Hepatocyte (in vitro differentiated cells): ENCODE measurements at regions not wholly inside any gene's neighbourhood (a gene's known extent, or its start where the extent isn't known, plus 50 kb on each side); places are given as distances from the start of the nearest gene placed in this dataset.

Experiments used
- EZH2 ChIP-seq: fragments of 200-600 bp; sonication (generic); IDR thresholded peaks from 2 replicates; pipeline ENCODE4 v1.6.1; 2016; ENCODE audit warnings: antibody characterized with exemption, mild to moderate bottlenecking, borderline replicate concordance
- EZH2phosphoT487 ChIP-seq: fragments of 200-600 bp; sonication (generic); IDR thresholded peaks from one replicate; pipeline ENCODE4 v1.6.1; 2018; ENCODE audit warnings: antibody characterized with exemption, mild to moderate bottlenecking, low read depth, moderate library complexity; ENCODE audit not compliant: unreplicated experiment, severe bottlenecking
- TF ChIP-seq, protein P1 (sequence below): fragments of 200-600 bp; sonication (generic); IDR thresholded peaks from 2 replicates; pipeline ENCODE4 v1.5.1; 2016; ENCODE audit warnings: antibody characterized with exemption, mild to moderate bottlenecking; ENCODE audit not compliant: poor library complexity

- TF ChIP-seq, protein P1, sequence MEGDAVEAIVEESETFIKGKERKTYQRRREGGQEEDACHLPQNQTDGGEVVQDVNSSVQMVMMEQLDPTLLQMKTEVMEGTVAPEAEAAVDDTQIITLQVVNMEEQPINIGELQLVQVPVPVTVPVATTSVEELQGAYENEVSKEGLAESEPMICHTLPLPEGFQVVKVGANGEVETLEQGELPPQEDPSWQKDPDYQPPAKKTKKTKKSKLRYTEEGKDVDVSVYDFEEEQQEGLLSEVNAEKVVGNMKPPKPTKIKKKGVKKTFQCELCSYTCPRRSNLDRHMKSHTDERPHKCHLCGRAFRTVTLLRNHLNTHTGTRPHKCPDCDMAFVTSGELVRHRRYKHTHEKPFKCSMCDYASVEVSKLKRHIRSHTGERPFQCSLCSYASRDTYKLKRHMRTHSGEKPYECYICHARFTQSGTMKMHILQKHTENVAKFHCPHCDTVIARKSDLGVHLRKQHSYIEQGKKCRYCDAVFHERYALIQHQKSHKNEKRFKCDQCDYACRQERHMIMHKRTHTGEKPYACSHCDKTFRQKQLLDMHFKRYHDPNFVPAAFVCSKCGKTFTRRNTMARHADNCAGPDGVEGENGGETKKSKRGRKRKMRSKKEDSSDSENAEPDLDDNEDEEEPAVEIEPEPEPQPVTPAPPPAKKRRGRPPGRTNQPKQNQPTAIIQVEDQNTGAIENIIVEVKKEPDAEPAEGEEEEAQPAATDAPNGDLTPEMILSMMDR = no peak
- no peak for TF ChIP-seq EZH2phosphoT487
- TF ChIP-seq EZH2 = no peak
Observed at GRCh38 chr4:138611721-138612120, 369.6 kb upstream of the SLC7A11 start.
